GM12874 (cell line): ENCODE measurements at regions not wholly inside any gene's neighbourhood (a gene's known extent, or its start where the extent isn't known, plus 50 kb on each side); places are given as distances from the start of the nearest gene placed in this dataset.
A peak's percentile ranks its signal among the peaks of the same experiment; 100 is the strongest.

Experiments
- CTCF ChIP-seq: IDR thresholded peaks from 2 replicates; pipeline ENCODE4 v1.5.1; 2011; ENCODE audit warnings: low read depth, mild to moderate bottlenecking, control low read depth, low read length, moderate library complexity; ENCODE audit not compliant: insufficient read depth

- peak; percentile 68 for TF ChIP-seq CTCF
These were observed 78.0 kb upstream of the DRD5 start for GRCh38 chr4:9703391-9703790.

DNA sequence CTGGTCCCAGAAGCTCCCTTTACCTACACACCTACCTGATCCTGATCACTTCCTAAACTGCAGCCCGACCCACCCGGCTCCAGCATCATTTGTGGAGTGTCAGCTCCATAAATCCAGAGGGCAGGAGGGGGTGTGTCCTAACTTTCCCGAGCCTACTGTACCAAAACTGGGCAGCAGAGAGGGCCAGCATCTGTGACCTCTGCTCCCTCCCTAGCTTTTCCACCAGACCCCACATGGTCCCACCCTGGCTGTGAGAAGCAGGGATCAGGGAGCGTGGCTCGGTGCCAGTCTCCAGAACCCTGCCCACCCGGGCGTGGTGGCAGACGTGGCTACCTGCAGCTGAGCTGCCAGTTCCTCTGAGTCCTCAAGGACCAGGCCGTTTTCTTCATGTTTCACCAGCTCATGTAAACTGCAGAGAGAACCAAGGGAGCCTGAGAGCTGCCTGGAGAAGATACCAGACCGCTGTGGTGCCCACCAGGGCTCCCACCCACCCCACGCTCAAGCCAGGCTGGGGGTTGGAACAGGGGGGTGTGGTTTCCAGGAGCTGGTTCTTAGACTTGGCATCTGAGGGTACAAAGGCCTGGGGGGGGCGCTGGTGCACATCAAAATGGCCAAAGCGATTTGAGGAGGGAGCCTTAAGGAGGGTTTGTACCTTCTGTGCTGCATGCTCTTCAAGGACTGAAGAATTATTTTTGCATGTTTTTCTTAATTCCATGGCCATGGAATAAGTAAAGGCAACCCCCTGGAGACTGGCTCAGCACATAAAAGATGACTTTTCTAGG is 76.7 kb upstream of the DRD5 start:
- no peak for TF ChIP-seq CTCF

DNA sequence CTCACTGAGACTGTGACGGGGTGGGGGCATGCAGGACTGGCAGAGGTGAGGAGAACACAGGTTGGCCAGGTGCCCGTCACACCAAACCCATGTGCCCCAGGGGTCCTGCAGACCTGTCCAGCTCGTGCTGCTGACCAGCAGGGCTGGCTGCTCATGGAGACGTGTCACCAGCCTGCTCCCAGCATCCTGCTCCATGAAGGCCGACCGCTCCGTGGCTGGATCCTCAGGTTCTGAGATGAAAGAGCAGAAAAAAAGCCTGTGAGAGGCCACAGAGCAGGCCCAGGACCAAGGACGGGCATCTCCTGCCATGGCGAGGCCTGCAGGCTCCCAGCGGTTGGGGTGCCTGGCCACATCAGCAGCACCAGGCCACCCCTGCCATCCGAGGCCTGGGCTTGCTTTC is 71.7 kb upstream of the DRD5 start:
- no peak for TF ChIP-seq CTCF

DNA sequence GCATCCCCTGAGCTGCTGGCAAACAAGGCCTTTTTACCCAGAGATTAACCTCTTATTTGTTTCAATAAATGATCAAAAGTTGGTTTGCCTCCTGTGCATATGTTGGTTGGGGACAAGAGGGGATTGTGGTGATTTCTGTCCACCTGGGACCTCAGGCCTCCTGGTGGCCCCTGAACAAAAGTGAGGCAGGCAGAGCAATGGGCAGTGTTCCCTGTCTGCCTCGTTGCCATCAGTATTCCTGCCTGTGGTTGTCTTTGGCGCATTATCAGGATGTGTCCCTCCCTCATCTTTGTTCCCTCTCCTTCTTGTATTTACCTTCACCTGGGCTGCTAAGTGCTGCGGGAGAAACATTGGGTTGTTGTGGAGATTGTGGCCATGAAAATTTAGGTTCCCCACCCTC is 65.3 kb upstream of the DRD5 start:
- no peak for TF ChIP-seq CTCF
